A549 (cell line): ENCODE measurements at regions not wholly inside any gene's neighbourhood (a gene's known extent, or its start where the extent isn't known, plus 50 kb on each side); places are given as distances from the start of the nearest gene placed in this dataset.

Experiments used
- ATAC-seq, 2 experiments: fragments of 200-7000 bp in 1 of 2; fragments of >200 bp in 1 of 2; cut with Nextera tagmentation in 1 of 2; cut with Tn5 transposase in 1 of 2; 3 replicates each; pipeline versions ENCODE4 v1.8.0 to v1.9.1; 2018 to 2020; ENCODE audit warnings: mild to moderate bottlenecking in 1 of 2, moderate library complexity in 1 of 2
- CTCF ChIA-PET: fragments of 300-600 bp; sonication (Branson Sonifier 250); formaldehyde crosslinking; extraction: SDS; loops from one replicate; lab custom pipeline; 2021; ENCODE audit warnings: antibody characterized with exemption, inconsistent platforms; lab: Yijun Ruan, JAX
- POLR2A ChIA-PET: fragments of 350-600 bp; formaldehyde crosslinking; extraction: SDS; loops from one replicate; lab custom pipeline; 2021; ENCODE audit warnings: antibody characterized with exemption, inconsistent platforms; lab: Yijun Ruan, JAX
- DNase-seq, 2 experiments: peaks; one replicate each; pipeline versions ENCODE4 v3.0.0 to v3.0.0-alpha.2; 2011 to 2016; ENCODE audit warnings: low read depth in 1 of 2, low spot score in 1 of 2
- FAIRE-seq: peaks from 2 replicates; lab custom pipeline; 2011; peaks lifted over from hg19 to GRCh38; lab: Jason Lieb, UNC
- H3K27ac ChIP-seq, 2 experiments: fragments of >200 bp; sonication (Bioruptor Twin); formaldehyde crosslinking; 3 replicates each; pipeline ENCODE4 v1.5.1; 2016 to 2017
- H3K4me1 ChIP-seq: fragments of >200 bp; sonication (Bioruptor Twin); formaldehyde crosslinking; 3 replicates; pipeline ENCODE4 v1.6.1; 2016
- H3K4me2 ChIP-seq: fragments of >200 bp; sonication (Bioruptor Twin); formaldehyde crosslinking; 3 replicates; pipeline ENCODE4 v1.6.1; 2016
- H3K4me3 ChIP-seq: fragments of >200 bp; sonication (Bioruptor Twin); formaldehyde crosslinking; 3 replicates; pipeline ENCODE4 v1.5.1; 2016
- H3K9me3 ChIP-seq: fragments of >200 bp; sonication (Bioruptor Twin); formaldehyde crosslinking; 3 replicates; pipeline ENCODE4 v1.6.1; 2016
- ATOH8 ChIP-seq: fragments of 250-450 bp; sonication (Bioruptor Pico); IDR thresholded peaks from 2 replicates; pipeline ENCODE4 v1.5.0; 2020; ENCODE audit warnings: low read depth, mild to moderate bottlenecking, moderate library complexity
- BHLHE40 ChIP-seq: IDR thresholded peaks from 2 replicates; pipeline ENCODE4 v1.6.1; 2012; ENCODE audit warnings: low read depth, low read length, inconsistent platforms
- CBX2 ChIP-seq: fragments of 200-600 bp; sonication (generic); IDR thresholded peaks from 2 replicates; pipeline ENCODE4 v1.6.1; 2016; ENCODE audit warnings: low read depth, mild to moderate bottlenecking, borderline replicate concordance
- CBX8 ChIP-seq: fragments of 200-600 bp; sonication (generic); IDR thresholded peaks from 2 replicates; pipeline ENCODE4 v1.6.1; 2016
- CEBPB ChIP-seq, 2 experiments: fragments of >200 bp in 1 of 2; sonication (Bioruptor Twin) in 1 of 2; formaldehyde crosslinking in 1 of 2; IDR thresholded peaks; 2 replicates each; pipeline ENCODE4 v1.6.1; 2012 to 2016
- CHD4 ChIP-seq: fragments of 200-600 bp; sonication (generic); IDR thresholded peaks from 2 replicates; pipeline ENCODE4 v1.6.1; 2016; ENCODE audit warnings: antibody characterized with exemption, mild to moderate bottlenecking, borderline replicate concordance
- ESRRA ChIP-seq: fragments of 150-350 bp; IDR thresholded peaks from 2 replicates; pipeline ENCODE4 v1.6.1; 2014; ENCODE audit warnings: mild to moderate bottlenecking, low read length, borderline replicate concordance
- FOSL2 ChIP-seq, 2 experiments: fragments of 450-650 bp in 1 of 2; fragments of >200 bp in 1 of 2; sonication (Bioruptor Twin) in 1 of 2; formaldehyde crosslinking; IDR thresholded peaks; 2 replicates each; pipeline versions ENCODE4 v1.5.0 to v1.6.1; 2016 to 2020; ENCODE audit warnings: mild to moderate bottlenecking in 1 of 2, moderate library complexity in 1 of 2
- GATA3 ChIP-seq: IDR thresholded peaks from 2 replicates; pipeline ENCODE4 v1.6.1; 2012; ENCODE audit warnings: borderline replicate concordance
- HEYL ChIP-seq: fragments of 250-450 bp; sonication (Bioruptor Pico); IDR thresholded peaks from 2 replicates; pipeline ENCODE4 v1.8.0; 2021; ENCODE audit warnings: mild to moderate bottlenecking, moderate library complexity
- KDM5A ChIP-seq: fragments of 200-600 bp; sonication (generic); IDR thresholded peaks from 2 replicates; pipeline ENCODE4 v1.6.1; 2016; ENCODE audit warnings: antibody characterized with exemption, mild to moderate bottlenecking
- MAFK ChIP-seq: fragments of 450-650 bp; IDR thresholded peaks from 2 replicates; pipeline ENCODE4 v1.6.1; 2014; ENCODE audit not compliant: partially characterized antibody
- MAZ ChIP-seq: fragments of 150-350 bp; IDR thresholded peaks from 2 replicates; pipeline ENCODE4 v1.6.1; 2014; ENCODE audit warnings: antibody characterized with exemption, low read depth, low read length, borderline replicate concordance
- NFE2L2 ChIP-seq: fragments of 150-350 bp; conservative IDR thresholded peaks from 2 replicates; pipeline ENCODE4 v1.6.1; 2014; ENCODE audit warnings: low read length
- NPAS2 ChIP-seq: fragments of 250-450 bp; sonication (Bioruptor Pico); IDR thresholded peaks from 2 replicates; pipeline ENCODE4 v1.8.0; 2022; ENCODE audit warnings: mild to moderate bottlenecking, moderate library complexity, borderline replicate concordance
- PHF8 ChIP-seq: fragments of 200-600 bp; sonication (generic); IDR thresholded peaks from 2 replicates; pipeline ENCODE4 v1.6.1; 2016; ENCODE audit warnings: low read depth, mild to moderate bottlenecking, antibody characterized with exemption, moderate library complexity, borderline replicate concordance
- POLR2A ChIP-seq: IDR thresholded peaks from 2 replicates; pipeline ENCODE4 v1.6.1; 2012; ENCODE audit warnings: mild to moderate bottlenecking, low read length
- POLR2AphosphoS2 ChIP-seq: conservative IDR thresholded peaks from 2 replicates; pipeline ENCODE4 v1.6.1; 2012; ENCODE audit warnings: low read length, improper control_type of control experiment, inconsistent platforms
- RARB ChIP-seq: fragments of 250-450 bp; sonication (Bioruptor Pico); IDR thresholded peaks from 2 replicates; pipeline ENCODE4 v1.8.0; 2021; ENCODE audit warnings: mild to moderate bottlenecking, moderate library complexity
- RCOR1 ChIP-seq: fragments of 150-350 bp; IDR thresholded peaks from 2 replicates; pipeline ENCODE4 v1.6.1; 2014; ENCODE audit warnings: antibody characterized with exemption, low read length, low read depth
- RFX5 ChIP-seq: fragments of 450-650 bp; IDR thresholded peaks from 2 replicates; pipeline ENCODE4 v1.7.1; 2014; ENCODE audit warnings: antibody characterized with exemption, mild to moderate bottlenecking, moderate library complexity
- RNF2 ChIP-seq: fragments of 200-600 bp; sonication (generic); IDR thresholded peaks from 2 replicates; pipeline ENCODE4 v1.6.1; 2016; ENCODE audit warnings: low read depth, mild to moderate bottlenecking, antibody characterized with exemption, moderate library complexity, borderline replicate concordance
- SMC3 ChIP-seq: fragments of >200 bp; sonication (Bioruptor Twin); formaldehyde crosslinking; IDR thresholded peaks from 3 replicates; pipeline ENCODE4 v1.6.1; 2018; ENCODE audit warnings: inconsistent platforms
- SREBF2 ChIP-seq: fragments of 450-650 bp; IDR thresholded peaks from 2 replicates; pipeline ENCODE4 v1.6.1; 2014; ENCODE audit warnings: mild to moderate bottlenecking, moderate library complexity
- ZFP36 ChIP-seq: fragments of 450-650 bp; IDR thresholded peaks from 2 replicates; pipeline ENCODE4 v1.6.1; 2014; ENCODE audit warnings: borderline replicate concordance; ENCODE audit not compliant: partially characterized antibody
- ZNF302 ChIP-seq: fragments of 250-450 bp; sonication (Bioruptor Pico); IDR thresholded peaks from 2 replicates; pipeline ENCODE4 v1.9.0; 2021; ENCODE audit warnings: inconsistent platforms, mild to moderate bottlenecking, moderate library complexity
- ZSCAN20 ChIP-seq: fragments of 250-450 bp; sonication (Bioruptor Pico); IDR thresholded peaks from 2 replicates; pipeline ENCODE4 v1.8.0; 2022; ENCODE audit warnings: mild to moderate bottlenecking, moderate library complexity
- WGBS: methylation state at CpG from one replicate; pipeline ENCODE4 v1.1.6; 2017; ENCODE audit errors: missing lambda C conversion rate; 5-methylcytosine and 5-hydroxymethylcytosine counted together
- TF ChIP-seq, protein P1 (sequence below): IDR thresholded peaks from 2 replicates; pipeline ENCODE4 v1.6.1; 2012
- TF ChIP-seq, protein P2 (sequence below): IDR thresholded peaks from 2 replicates; pipeline ENCODE4 v1.6.1; 2012
- TF ChIP-seq, protein P3 (sequence below): fragments of >200 bp; sonication (Bioruptor Twin); formaldehyde crosslinking; IDR thresholded peaks from 3 replicates; pipeline ENCODE4 v1.5.1; 2016

DNA sequence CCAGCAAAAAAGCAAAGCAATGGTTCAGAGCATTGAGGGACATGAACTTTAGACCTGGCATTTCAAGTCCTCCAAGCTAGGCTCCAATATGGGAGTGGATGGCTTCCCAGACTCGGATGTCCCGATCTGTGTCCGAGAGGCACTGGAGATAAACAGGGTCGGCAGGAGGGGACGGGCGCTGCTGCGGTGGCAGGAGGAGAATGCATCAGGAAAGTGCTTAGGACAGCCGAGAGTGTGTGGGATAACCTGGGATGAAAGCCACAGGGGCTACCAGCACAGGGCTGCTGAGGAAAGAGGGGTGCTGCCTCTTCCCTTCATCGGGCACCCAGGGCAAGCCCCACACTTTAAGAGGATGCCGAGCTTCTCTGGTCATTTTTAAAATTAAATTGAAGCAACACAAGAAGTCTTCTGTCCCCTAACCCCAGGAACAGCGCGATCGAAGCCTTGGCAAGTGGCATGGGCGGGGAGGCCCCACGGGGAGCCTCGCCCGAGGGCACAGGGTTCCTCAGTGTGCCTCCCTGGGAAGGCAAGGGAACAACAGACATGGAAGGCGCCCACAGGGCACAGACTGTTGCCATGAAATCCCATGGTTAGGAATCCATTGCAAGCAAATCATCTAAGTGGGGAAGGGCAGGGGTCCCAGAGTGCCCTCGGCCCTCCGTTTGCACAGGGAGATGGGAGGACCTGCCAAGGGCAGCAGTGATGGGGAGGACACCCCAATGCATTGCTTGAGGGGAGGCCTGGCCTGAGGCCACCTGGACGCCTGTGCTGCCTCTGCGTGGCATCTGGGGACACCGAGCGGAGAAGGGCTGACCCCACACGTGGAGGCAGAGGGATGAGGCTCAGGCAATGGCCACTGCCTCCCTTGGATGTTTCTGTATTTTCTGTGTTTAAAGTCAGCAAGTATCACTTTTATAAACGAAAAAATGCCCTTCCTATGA lies 78.5 kb upstream of the GPC1 start:
- FAIRE-seq (no peak), DNase-seq (no peak), ATAC-seq (no peak; a peak in 1 of 6 replicates)
- H3K4me1 ChIP-seq = peaks cover 6% of the 10 kb centered on the region; the same call in 1 of the 3 replicates
- H3K4me2 ChIP-seq = no peak overlapping the region
- no peak overlapping the region for H3K4me3 ChIP-seq
- TF ChIP-seq SMC3 = no peak
- TF ChIP-seq RFX5 = no peak
- TF ChIP-seq POLR2AphosphoS2 = no peak
- TF ChIP-seq CHD4 = no peak
- TF ChIP-seq PHF8 = no peak
- no peak for TF ChIP-seq CEBPB (IDR thresholded peaks at IDR 0.05)
- TF ChIP-seq ESRRA = no peak
- TF ChIP-seq, protein P1, sequence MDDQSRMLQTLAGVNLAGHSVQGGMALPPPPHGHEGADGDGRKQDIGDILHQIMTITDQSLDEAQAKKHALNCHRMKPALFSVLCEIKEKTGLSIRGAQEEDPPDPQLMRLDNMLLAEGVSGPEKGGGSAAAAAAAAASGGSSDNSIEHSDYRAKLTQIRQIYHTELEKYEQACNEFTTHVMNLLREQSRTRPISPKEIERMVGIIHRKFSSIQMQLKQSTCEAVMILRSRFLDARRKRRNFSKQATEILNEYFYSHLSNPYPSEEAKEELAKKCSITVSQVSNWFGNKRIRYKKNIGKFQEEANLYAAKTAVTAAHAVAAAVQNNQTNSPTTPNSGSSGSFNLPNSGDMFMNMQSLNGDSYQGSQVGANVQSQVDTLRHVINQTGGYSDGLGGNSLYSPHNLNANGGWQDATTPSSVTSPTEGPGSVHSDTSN = no peak
- TF ChIP-seq, protein P2, sequence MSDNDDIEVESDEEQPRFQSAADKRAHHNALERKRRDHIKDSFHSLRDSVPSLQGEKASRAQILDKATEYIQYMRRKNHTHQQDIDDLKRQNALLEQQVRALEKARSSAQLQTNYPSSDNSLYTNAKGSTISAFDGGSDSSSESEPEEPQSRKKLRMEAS = no peak
- no peak for TF ChIP-seq FOSL2 (IDR thresholded peaks at IDR 0.05)
- no peak for TF ChIP-seq FOSL2 (CRISPR knock-in tag; IDR thresholded peaks at IDR 0.05)
- no peak for TF ChIP-seq ATOH8 (CRISPR knock-in tag)
- no peak for TF ChIP-seq ZSCAN20 (CRISPR knock-in tag)
- no peak for TF ChIP-seq GATA3
- TF ChIP-seq ZNF302 = no peak
- no peak for TF ChIP-seq RCOR1
- TF ChIP-seq SREBF2 = no peak
- ChIA-PET POLR2A (no interaction called here), CTCF (no interaction called here)
- peaks cover 28% of the 10 kb centered on the region for H3K9me3 ChIP-seq
- WGBS = 81% methylated on average over 26 of the region's 26 CpGs
- no peak overlapping the region for H3K27ac ChIP-seq

DNA sequence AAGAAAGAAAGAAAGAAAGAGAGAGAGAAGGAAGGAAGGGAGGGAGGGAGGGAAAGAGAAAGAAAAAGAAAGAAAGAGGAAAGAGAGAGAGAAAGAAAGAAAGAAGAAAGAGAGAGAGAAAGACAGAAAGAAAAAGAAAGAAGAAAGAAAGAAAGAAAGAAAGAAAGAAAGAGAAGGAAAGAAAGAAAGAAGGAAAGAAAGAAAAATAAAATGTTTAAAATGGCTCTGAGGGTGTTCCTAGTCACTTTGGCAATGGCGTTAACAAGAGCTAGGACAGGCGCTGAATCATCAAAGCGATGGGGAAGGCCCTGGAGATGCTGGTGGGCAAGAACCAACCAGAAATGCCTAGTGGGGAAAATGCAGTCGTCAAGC lies 77.8 kb upstream of the GPC1 start:
- no peak overlapping the region for H3K4me2 ChIP-seq
- ChIA-PET POLR2A (no interaction called here), CTCF (no interaction called here)
- no peak overlapping the region for H3K27ac ChIP-seq
- no peak for DNase-seq
- TF ChIP-seq RARB (CRISPR knock-in tag) (no peak), ESRRA (no peak)
- TF ChIP-seq, protein P3, sequence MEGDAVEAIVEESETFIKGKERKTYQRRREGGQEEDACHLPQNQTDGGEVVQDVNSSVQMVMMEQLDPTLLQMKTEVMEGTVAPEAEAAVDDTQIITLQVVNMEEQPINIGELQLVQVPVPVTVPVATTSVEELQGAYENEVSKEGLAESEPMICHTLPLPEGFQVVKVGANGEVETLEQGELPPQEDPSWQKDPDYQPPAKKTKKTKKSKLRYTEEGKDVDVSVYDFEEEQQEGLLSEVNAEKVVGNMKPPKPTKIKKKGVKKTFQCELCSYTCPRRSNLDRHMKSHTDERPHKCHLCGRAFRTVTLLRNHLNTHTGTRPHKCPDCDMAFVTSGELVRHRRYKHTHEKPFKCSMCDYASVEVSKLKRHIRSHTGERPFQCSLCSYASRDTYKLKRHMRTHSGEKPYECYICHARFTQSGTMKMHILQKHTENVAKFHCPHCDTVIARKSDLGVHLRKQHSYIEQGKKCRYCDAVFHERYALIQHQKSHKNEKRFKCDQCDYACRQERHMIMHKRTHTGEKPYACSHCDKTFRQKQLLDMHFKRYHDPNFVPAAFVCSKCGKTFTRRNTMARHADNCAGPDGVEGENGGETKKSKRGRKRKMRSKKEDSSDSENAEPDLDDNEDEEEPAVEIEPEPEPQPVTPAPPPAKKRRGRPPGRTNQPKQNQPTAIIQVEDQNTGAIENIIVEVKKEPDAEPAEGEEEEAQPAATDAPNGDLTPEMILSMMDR = no peak
- H3K4me1 ChIP-seq = peaks cover 6% of the 10 kb centered on the region; the same call in 1 of the 3 replicates
- peaks cover 31% of the 10 kb centered on the region for H3K9me3 ChIP-seq
- no peak overlapping the region for H3K4me3 ChIP-seq
- WGBS = 68% methylated on average over 4 of the region's 4 CpGs
- ATAC-seq = no peak
- FAIRE-seq = no peak

GRCh38 chr2:240358080-240358479 lies 77.4 kb upstream of the GPC1 start:
- WGBS = 62% methylated on average over 3 of the region's 7 CpGs
- Histone ChIP-seq H3K4me2 (no peak overlapping the region), H3K4me3 (no peak overlapping the region), H3K9me3 (peaks cover 31% of the 10 kb centered on the region), H3K27ac (no peak overlapping the region), H3K4me1 (peaks cover 6% of the 10 kb centered on the region; the same call in 1 of the 3 replicates)
- ATAC-seq (no peak), FAIRE-seq (no peak), DNase-seq (no peak)
- CTCF ChIA-PET = no interaction called here
- POLR2A ChIA-PET = no interaction called here
- TF ChIP-seq RNF2 = no peak
- no peak for TF ChIP-seq NPAS2
- no peak for TF ChIP-seq CBX2
- TF ChIP-seq NFE2L2 = no peak
- no peak for TF ChIP-seq MAZ
- TF ChIP-seq ESRRA = no peak
- TF ChIP-seq ZFP36 = no peak
- no peak for TF ChIP-seq RFX5
- no peak for TF ChIP-seq KDM5A
- TF ChIP-seq RARB (CRISPR knock-in tag) = no peak
- no peak for TF ChIP-seq PHF8
- no peak for TF ChIP-seq HEYL (CRISPR knock-in tag)
- TF ChIP-seq BHLHE40 = no peak
- TF ChIP-seq CBX8 = no peak
- TF ChIP-seq MAFK = no peak
- no peak for TF ChIP-seq ZSCAN20 (CRISPR knock-in tag)
- TF ChIP-seq POLR2A = no peak
